ENCODE measurements at regions not wholly inside any gene's neighbourhood (a gene's known extent, or its start where the extent isn't known, plus 50 kb on each side); places are given as distances from the start of the nearest gene placed in this dataset.
"Not testable (repeated sequence)": the region's sequence is repeated elsewhere in the genome, so short reads cannot be mapped to it uniquely, and the experiment has no call there.

DNA sequence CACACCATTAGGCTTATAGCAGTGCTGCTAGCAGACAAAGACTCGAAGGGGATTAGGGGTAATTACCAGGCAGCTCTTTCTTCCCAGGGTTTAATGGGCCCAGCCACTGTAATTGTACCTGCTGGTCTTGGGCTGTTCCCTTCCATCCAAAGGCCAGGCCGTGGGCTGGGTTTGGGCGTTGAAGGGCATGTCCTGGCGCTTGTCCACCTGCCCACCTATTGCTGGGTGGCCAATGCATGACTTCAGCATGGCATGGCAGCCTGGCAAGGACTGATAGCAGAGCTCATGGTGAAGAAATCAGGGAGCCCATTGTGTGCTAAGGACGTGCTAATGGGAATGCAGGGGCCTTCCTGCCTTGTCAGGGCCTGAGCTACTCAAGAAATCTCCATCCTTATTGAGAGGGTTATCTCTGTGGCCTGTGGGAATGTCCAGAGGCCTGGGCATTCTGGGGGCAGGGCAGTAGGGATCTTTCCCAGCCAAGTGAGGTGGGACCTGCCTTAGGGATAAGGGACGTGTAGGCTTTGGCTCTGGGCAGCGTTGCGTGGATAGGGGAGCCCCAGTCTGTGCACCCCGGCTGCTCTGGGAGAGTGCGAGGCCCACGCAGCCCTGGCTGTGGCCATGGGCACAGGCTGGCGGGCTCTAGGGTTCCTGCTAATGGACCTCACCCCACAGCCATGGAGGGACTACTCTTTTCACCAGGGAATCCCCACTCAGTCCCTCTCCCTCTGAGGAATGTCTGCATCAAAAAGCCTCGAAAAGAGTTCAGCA is 116.1 kb upstream of the PITX1 start:
- ChIA-PET CTCF (interaction anchor here (1.3 to 1.4 kb wide), 2 partner anchors 10 to 17 kb away, joined by 3 to 4 read pairs; no protein-coding TSS in a partner anchor), POLR2A (no interaction called here)
- no peak for DNase-seq (ENCODE audit: extremely low spot score)
- TF ChIP-seq CTCF (IDR thresholded peaks at IDR 0.05; ENCODE audit: control extremely low read depth, extremely low read depth, low read depth, missing control alignments) = no peak

DNA sequence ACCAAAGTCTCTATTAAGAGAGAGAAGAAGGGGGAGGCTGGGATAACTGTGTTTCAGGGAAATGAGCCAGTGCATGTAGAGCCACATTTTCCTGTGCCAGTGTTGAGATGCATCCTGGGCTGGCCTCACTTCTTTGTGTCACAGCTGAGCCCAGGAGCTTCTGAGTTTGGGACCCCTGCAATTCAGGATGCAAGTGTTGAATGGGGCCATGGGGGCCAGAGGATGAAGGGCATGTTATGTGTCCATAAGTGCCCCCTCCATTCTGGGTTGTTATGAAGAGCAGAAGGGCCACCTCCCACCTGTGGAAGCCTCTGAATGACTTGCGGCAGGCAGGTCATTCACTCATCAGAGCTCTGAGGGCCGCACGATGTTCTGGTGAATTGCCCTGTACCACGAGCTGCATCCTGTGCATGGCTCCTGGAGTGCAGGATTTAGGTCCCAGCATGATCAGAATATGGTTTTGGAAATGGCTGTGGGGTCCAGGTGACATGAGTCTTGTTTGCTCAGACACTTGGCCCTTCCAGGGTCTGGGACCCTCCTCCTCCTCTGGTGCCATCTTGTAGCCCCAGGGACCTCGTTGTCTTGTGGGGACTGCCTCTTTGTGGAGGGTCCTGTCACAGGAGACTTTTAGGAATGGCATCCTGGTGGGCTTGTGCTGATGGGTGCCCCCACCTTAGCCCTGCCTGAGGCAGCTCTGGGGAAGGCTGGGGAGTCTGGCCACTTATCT is 115.4 kb upstream of the PITX1 start:
- TF ChIP-seq CTCF (IDR thresholded peaks at IDR 0.05; ENCODE audit: control extremely low read depth, extremely low read depth, low read depth, missing control alignments) = no peak
- DNase-seq (ENCODE audit: extremely low spot score) = no peak
- POLR2A ChIA-PET = no interaction called here
- CTCF ChIA-PET = interaction anchor here (1.3 to 1.4 kb wide), 2 partner anchors 9 to 18 kb away, joined by 3 to 4 read pairs; no protein-coding TSS in a partner anchor

- POLR2A ChIA-PET = no interaction called here
- no peak for DNase-seq (ENCODE audit: extremely low spot score)
- no peak for TF ChIP-seq CTCF (IDR thresholded peaks at IDR 0.05; ENCODE audit: control extremely low read depth, extremely low read depth, low read depth, missing control alignments)
- CTCF ChIA-PET = no interaction called here
These were observed 113.5 kb upstream of the PITX1 start for GRCh38 chr5:135147294-135148090.

DNA sequence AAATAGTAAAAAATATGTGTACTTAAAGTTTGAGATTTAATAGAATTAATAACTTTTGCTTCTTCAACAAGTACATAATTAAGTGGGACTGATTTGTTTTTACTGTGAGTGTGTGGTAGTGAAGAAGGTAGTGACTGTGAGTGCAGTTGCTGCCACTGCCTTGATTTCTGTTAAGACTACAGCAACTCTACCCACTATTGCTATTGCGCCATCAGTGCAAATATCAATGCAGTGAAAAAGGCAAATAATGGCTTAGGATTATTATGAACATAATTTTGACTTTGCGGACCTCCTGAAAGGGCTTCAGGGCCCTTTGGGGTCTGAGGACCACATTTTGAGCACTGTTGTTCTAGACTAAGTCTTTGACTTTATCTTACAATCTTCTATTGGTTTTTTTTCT is 112.0 kb upstream of the PITX1 start:
- POLR2A ChIA-PET = no interaction called here
- no peak for TF ChIP-seq CTCF (IDR thresholded peaks at IDR 0.05; ENCODE audit: control extremely low read depth, extremely low read depth, low read depth, missing control alignments)
- no peak for DNase-seq (ENCODE audit: extremely low spot score)
- CTCF ChIA-PET = interaction anchor here (1.2 kb wide), 1 partner anchor 81 kb away, joined by 3 read pairs; no protein-coding TSS in a partner anchor

DNA sequence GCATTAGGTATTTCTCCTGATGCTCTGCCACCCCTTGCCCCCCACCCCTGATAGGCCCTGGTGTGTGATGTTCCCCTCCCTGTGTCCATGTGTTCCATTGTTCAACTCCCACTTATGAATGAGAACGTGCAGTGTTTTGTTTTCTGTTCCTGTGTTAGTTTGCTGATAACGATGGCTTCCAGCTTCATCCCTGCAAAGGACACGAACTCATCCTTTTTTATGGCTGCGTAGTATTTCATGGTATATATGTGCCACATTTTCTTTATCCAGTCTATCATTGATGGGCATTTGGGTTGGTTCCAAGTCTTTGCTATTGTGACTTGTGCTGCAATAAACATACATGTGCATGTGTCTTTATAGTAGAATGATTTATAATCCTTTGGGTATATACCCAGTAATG is 109.7 kb upstream of the PITX1 start:
- CTCF ChIA-PET; DNase-seq (ENCODE audit: extremely low spot score); POLR2A ChIA-PET: not testable (repeated sequence)

DNA sequence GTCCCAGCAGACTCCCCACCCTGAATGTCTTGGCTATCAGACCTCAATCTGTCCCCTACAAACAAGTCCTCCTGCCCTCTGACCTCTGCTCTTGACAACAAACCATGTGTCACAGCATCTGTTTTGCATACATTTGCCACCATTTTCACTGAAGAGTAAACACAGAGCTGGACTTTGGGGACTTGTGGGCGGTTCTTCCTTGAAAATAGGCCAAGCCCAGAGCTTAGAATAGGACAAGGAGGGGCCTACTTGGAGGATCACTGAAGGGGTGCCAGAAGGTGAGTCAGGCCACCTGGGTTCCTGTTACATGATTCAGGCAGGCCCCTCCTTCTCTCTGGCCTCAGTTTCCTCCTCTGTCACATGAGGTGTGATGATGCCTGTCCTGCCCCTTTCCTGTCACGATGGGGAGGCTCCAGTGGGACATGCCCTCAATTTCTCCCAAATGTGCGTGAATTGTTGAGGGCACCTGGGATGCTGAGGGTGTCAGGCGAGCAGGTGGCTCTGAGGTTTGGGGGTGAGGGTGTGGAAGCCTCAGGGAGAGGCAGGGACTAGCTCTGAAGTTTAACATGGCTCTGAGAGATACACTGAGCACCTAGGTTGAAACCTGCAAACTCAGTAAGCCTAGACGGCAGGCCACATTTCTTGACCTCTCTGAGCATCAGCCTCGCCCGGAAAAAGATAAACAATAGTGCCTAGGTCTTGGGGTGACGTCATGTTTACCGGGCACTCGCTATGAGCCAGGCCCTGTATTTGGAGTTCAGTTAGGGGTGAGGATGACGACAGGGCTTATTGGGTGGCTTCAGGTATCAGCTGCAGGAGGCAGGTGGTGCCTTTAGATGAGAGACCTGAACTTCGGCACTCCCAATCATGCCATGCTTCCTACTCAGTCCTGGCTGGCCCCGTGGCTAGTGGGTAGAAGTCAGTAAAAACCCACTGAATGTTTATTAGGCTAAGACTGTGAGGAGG is 107.6 kb upstream of the PITX1 start:
- CTCF ChIA-PET = interaction anchor here (1.0 to 1.7 kb wide), 2 partner anchors 8 to 12 kb away, joined by 3 read pairs; no protein-coding TSS in a partner anchor
- POLR2A ChIA-PET = no interaction called here
- no peak for TF ChIP-seq CTCF (IDR thresholded peaks at IDR 0.05; ENCODE audit: control extremely low read depth, extremely low read depth, low read depth, missing control alignments)
- no peak for DNase-seq (ENCODE audit: extremely low spot score)

Measured in GM10248 (cell line).